H1 (cell line): ENCODE measurements at regions not wholly inside any gene's neighbourhood (a gene's known extent, or its start where the extent isn't known, plus 50 kb on each side); places are given as distances from the start of the nearest gene placed in this dataset.

Experiments used
- CTCF ChIA-PET: fragments of 300-600 bp; sonication (Branson Sonifier 250); formaldehyde crosslinking; loops from one replicate; lab custom pipeline; 2021; ENCODE audit not compliant: partially characterized antibody; lab: Charles Lee
- POLR2A ChIA-PET: fragments of 300-600 bp; sonication (Branson Sonifier 250); formaldehyde crosslinking; loops from one replicate; lab custom pipeline; 2021; ENCODE audit warnings: inconsistent platforms; ENCODE audit not compliant: partially characterized antibody; lab: Charles Lee
- DNase-seq, 2 experiments: peaks; one replicate each; pipeline versions ENCODE4 v3.0.0 to v3.0.0-alpha.2; 2010 to 2022; ENCODE audit warnings: low spot score in 2 of 2, low read depth in 1 of 2, mixed read lengths in 1 of 2
- FAIRE-seq: peaks from 2 replicates; lab custom pipeline; 2011; peaks lifted over from hg19 to GRCh38; lab: Jason Lieb, UNC
- H2AFZ ChIP-seq: 2 replicates; pipeline ENCODE4 v1.8.1; 2012; ENCODE audit warnings: low read length, inconsistent platforms
- H2AK5ac ChIP-seq: 2 replicates; pipeline ENCODE4 v1.6.1; 2013; ENCODE audit warnings: low read depth, low read length
- H2BK120ac ChIP-seq: replicated peaks from 2 replicates; pipeline ENCODE3; 2013; ENCODE audit warnings: low read depth, low read length, inconsistent platforms
- H2BK12ac ChIP-seq: 2 replicates; pipeline ENCODE4 v1.6.1; 2013; ENCODE audit warnings: low read depth, low read length
- H2BK15ac ChIP-seq: 2 replicates; pipeline ENCODE4 v1.6.1; 2013; ENCODE audit warnings: low read length
- H2BK20ac ChIP-seq: 2 replicates; pipeline ENCODE4 v1.6.1; 2013; ENCODE audit warnings: low read length
- H2BK5ac ChIP-seq: 2 replicates; pipeline ENCODE4 v1.6.1; 2013; ENCODE audit warnings: low read depth, low read length
- H3K14ac ChIP-seq: 2 replicates; pipeline ENCODE4 v1.6.1; 2013; ENCODE audit warnings: inconsistent platforms; ENCODE audit not compliant: insufficient read length
- H3K18ac ChIP-seq: 2 replicates; pipeline ENCODE4 v1.6.1; 2013; ENCODE audit warnings: low read length; ENCODE audit errors: extremely low read depth
- H3K23ac ChIP-seq: 2 replicates; pipeline ENCODE4 v1.6.1; 2013; ENCODE audit warnings: inconsistent platforms; ENCODE audit not compliant: insufficient read length
- H3K23me2 ChIP-seq: 2 replicates; pipeline ENCODE4 v1.6.1; 2013; ENCODE audit warnings: low read depth, low read length
- H3K27ac ChIP-seq: 2 replicates; pipeline ENCODE4 v1.6.1; 2011; ENCODE audit warnings: low read depth, low read length, inconsistent platforms
- H3K27me3 ChIP-seq, 4 experiments: replicated peaks in 1 of 4; 1 replicate in 1 of 4; 2 replicates in 3 of 4; pipeline versions ENCODE4 v1.6.1 to v1.8.1; 2011 to 2013; ENCODE audit warnings: low read length in 3 of 4, mild to moderate bottlenecking in 3 of 4, inconsistent platforms in 2 of 4, mixed read lengths in 2 of 4, moderate library complexity in 1 of 4; ENCODE audit not compliant: control insufficient read depth in 3 of 4, insufficient read depth in 3 of 4; ENCODE audit errors: extremely low read depth in 1 of 4
- H3K36me3 ChIP-seq, 4 experiments: 2 replicates each; pipeline versions ENCODE4 v1.6.1 to v1.8.1; 2011 to 2013; ENCODE audit warnings: mild to moderate bottlenecking in 4 of 4, low read length in 3 of 4, moderate library complexity in 2 of 4, control low read depth in 1 of 4, inconsistent platforms in 1 of 4; ENCODE audit not compliant: insufficient read depth in 4 of 4, control insufficient read depth in 2 of 4
- H3K4ac ChIP-seq: replicated peaks from 2 replicates; pipeline ENCODE3; 2013; ENCODE audit warnings: low read length, low read depth, mixed read lengths, inconsistent platforms; ENCODE audit not compliant: insufficient read length
- H3K4me1 ChIP-seq, 4 experiments: replicated peaks in 1 of 4; 1 replicate in 1 of 4; 2 replicates in 3 of 4; pipeline versions ENCODE4 v1.6.1 to v1.8.1; 2011 to 2013; ENCODE audit warnings: low read length in 3 of 4, inconsistent platforms in 2 of 4, mixed read lengths in 1 of 4; ENCODE audit not compliant: insufficient read depth in 4 of 4, control insufficient read depth in 3 of 4
- H3K4me2 ChIP-seq, 2 experiments: 2 replicates each; pipeline versions ENCODE4 v1.6.1 to v1.8.1; 2011 to 2013; ENCODE audit warnings: low read depth in 2 of 2, low read length in 2 of 2, control low read depth in 1 of 2, inconsistent platforms in 1 of 2, mild to moderate bottlenecking in 1 of 2; ENCODE audit not compliant: insufficient read depth in 1 of 2
- H3K4me3 ChIP-seq, 4 experiments: fragments of 200-600, 300-600 bp in 1 of 4; sonication (generic), shearing (Covaris generic), sonication (Bioruptor Twin) in 1 of 4; 2 replicates each; pipeline versions ENCODE4 v1.5.1 to v1.8.1; 2011 to 2016; ENCODE audit warnings: low read length in 4 of 4, low read depth in 3 of 4, control low read depth in 2 of 4, inconsistent platforms in 2 of 4, mild to moderate bottlenecking in 2 of 4, mixed read lengths in 1 of 4, moderate library complexity in 1 of 4; ENCODE audit not compliant: insufficient read depth in 2 of 4; ENCODE audit errors: extremely low read depth in 1 of 4
- H3K56ac ChIP-seq: replicated peaks from 2 replicates; pipeline ENCODE3; 2013; ENCODE audit warnings: low read depth, mild to moderate bottlenecking, mixed read lengths, low read length, inconsistent platforms; ENCODE audit not compliant: insufficient read length
- H3K79me1 ChIP-seq: 2 replicates; pipeline ENCODE4 v1.6.1; 2013; ENCODE audit warnings: low read depth, low read length, control low read depth
- H3K79me2 ChIP-seq, 2 experiments: 2 replicates each; pipeline versions ENCODE4 v1.6.1 to v1.8.1; 2012 to 2013; ENCODE audit warnings: low read length in 2 of 2, mild to moderate bottlenecking in 2 of 2, inconsistent platforms in 1 of 2; ENCODE audit not compliant: insufficient read depth in 2 of 2, control insufficient read depth in 1 of 2
- H3K9ac ChIP-seq, 4 experiments: replicated peaks in 1 of 4; 1 replicate in 1 of 4; 2 replicates in 3 of 4; pipeline versions ENCODE4 v1.6.1 to v1.8.1; 2011 to 2013; ENCODE audit warnings: low read depth in 3 of 4, low read length in 3 of 4, control low read depth in 2 of 4, mild to moderate bottlenecking in 2 of 4, moderate library complexity in 2 of 4, inconsistent platforms in 1 of 4; ENCODE audit errors: extremely low read depth in 1 of 4
- H3K9me3 ChIP-seq, 2 experiments: 2 replicates each; pipeline versions ENCODE4 v1.6.1 to v1.8.1; 2012 to 2013; ENCODE audit warnings: mild to moderate bottlenecking in 2 of 2, moderate library complexity in 2 of 2, control low read depth in 1 of 2, inconsistent platforms in 1 of 2, low read depth in 1 of 2, low read length in 1 of 2, mixed read lengths in 1 of 2; ENCODE audit not compliant: insufficient read depth in 2 of 2
- H4K20me1 ChIP-seq, 2 experiments: replicated peaks in 1 of 2; 2 replicates each; pipeline versions ENCODE3 to v1.8.1; 2011 to 2013; ENCODE audit warnings: inconsistent platforms in 2 of 2, low read length in 2 of 2, mild to moderate bottlenecking in 1 of 2; ENCODE audit not compliant: insufficient read depth in 2 of 2, control insufficient read depth in 1 of 2
- H4K5ac ChIP-seq: 2 replicates; pipeline ENCODE4 v1.6.1; 2013; ENCODE audit warnings: low read length, low read depth, mixed read lengths, inconsistent platforms; ENCODE audit not compliant: insufficient read length
- H4K8ac ChIP-seq: 2 replicates; pipeline ENCODE4 v1.8.0; 2013; ENCODE audit warnings: mild to moderate bottlenecking, moderate library complexity, low read length, inconsistent platforms; ENCODE audit not compliant: insufficient read depth; ENCODE audit errors: extremely low read depth
- H4K91ac ChIP-seq: replicated peaks from 2 replicates; pipeline ENCODE3; 2013; ENCODE audit warnings: low read length, mixed read lengths, inconsistent platforms; ENCODE audit not compliant: insufficient read length
- BRCA1 ChIP-seq: IDR thresholded peaks from 2 replicates; pipeline ENCODE4 v1.6.1; 2012; ENCODE audit warnings: low read depth, low read length, improper control_type of control experiment
- CBX5 ChIP-seq: fragments of 300-800, 300-1000 bp; sonication (generic); IDR thresholded peaks from 2 replicates; pipeline ENCODE4 v1.7.1; 2016; ENCODE audit warnings: antibody characterized with exemption, low read length, low read depth
- CHD1 ChIP-seq: IDR thresholded peaks from 2 replicates; pipeline ENCODE4 v1.6.1; 2012; ENCODE audit warnings: low read depth, low read length, improper control_type of control experiment
- CREB1 ChIP-seq: IDR thresholded peaks from 2 replicates; pipeline ENCODE4 v1.6.1; 2012; ENCODE audit warnings: inconsistent platforms
- CTBP2 ChIP-seq: IDR thresholded peaks from 2 replicates; pipeline ENCODE4 v1.7.0; 2011; ENCODE audit warnings: borderline replicate concordance, mild to moderate bottlenecking, moderate library complexity, mixed read lengths, low read length; ENCODE audit not compliant: insufficient read depth, insufficient read length
- HDAC6 ChIP-seq: IDR thresholded peaks from one replicate; pipeline ENCODE4 v1.7.1; 2012; ENCODE audit warnings: low read depth, mild to moderate bottlenecking, inconsistent platforms, low read length, moderate library complexity
- JUN ChIP-seq: IDR thresholded peaks from 2 replicates; pipeline ENCODE4 v1.6.1; 2011; ENCODE audit warnings: low read depth, mild to moderate bottlenecking, improper control_type of control experiment, low read length
- JUND ChIP-seq: IDR thresholded peaks from 2 replicates; pipeline ENCODE4 v1.6.1; 2011; ENCODE audit warnings: mild to moderate bottlenecking, improper control_type of control experiment, low read length
- MAFK ChIP-seq: IDR thresholded peaks from 2 replicates; pipeline ENCODE4 v1.6.1; 2012; ENCODE audit warnings: low read depth, mild to moderate bottlenecking, improper control_type of control experiment, low read length
- PHF8 ChIP-seq: fragments of 200-600 bp; sonication (generic); conservative IDR thresholded peaks from 2 replicates; pipeline ENCODE4 v1.7.1; 2012; ENCODE audit warnings: low read depth, mild to moderate bottlenecking, inconsistent platforms, low read length, moderate library complexity
- TAF7 ChIP-seq: optimal IDR thresholded peaks from 2 replicates; pipeline ENCODE3; 2011; ENCODE audit warnings: low read depth, mild to moderate bottlenecking, inconsistent platforms, low read length, moderate library complexity, borderline replicate concordance
- WGBS, 2 experiments: shearing (Covaris generic) in 1 of 2; methylation state at CpG; one replicate each; pipeline versions ENCODE4 v1.1.6 to v1.1.7; 2013 to 2015; ENCODE audit warnings: low lambda C conversion rate in 2 of 2, mixed read lengths in 2 of 2, inconsistent platforms in 1 of 2, low coverage in 1 of 2, missing lambda C conversion rate in 1 of 2; ENCODE audit not compliant: insufficient replicate concordance in 2 of 2, insufficient coverage in 1 of 2, insufficient read length in 1 of 2; ENCODE audit errors: extremely low coverage in 1 of 2, missing lambda C conversion rate in 1 of 2; 5-methylcytosine and 5-hydroxymethylcytosine counted together
- TF ChIP-seq, protein P1 (sequence below): IDR thresholded peaks from 2 replicates; pipeline ENCODE4 v1.6.1; 2011; ENCODE audit warnings: low read depth, mild to moderate bottlenecking, low read length; ENCODE audit not compliant: insufficient read depth
- TF ChIP-seq, protein P2 (sequence below): IDR thresholded peaks from 2 replicates; pipeline ENCODE4 v1.6.1; 2012; ENCODE audit warnings: inconsistent platforms

DNA sequence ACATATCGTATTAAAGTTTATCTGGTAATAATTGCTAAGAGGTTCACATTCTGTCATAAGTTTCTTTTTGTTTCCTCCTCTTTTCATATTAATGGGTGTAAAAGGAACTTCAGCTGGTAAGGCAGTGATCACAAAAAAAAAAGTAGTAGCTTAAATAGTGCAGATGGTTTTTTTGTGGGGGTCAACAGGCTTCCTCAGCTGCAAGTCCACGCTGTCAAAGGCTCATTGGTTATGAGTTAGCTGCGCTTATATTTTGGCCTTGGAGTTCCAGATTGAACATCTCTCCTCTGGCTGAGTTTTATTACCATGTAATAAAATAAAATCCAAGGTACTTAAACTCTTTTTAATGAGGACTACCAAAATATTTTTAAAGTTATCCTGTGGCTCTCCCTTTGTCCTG, 277.0 kb upstream of the ZEB2 start:
- Histone ChIP-seq H3K79me2 (no peaks in the 10 kb centered on the region), H2BK120ac (no peak overlapping the region), H3K27me3 (peaks cover 0 to 1% (median 0%) of the 10 kb centered on the region in 4 experiments; a peak in 1 of 7 replicates), H3K36me3 (no peaks in the 10 kb centered on the region), H2AFZ (no peak overlapping the region), H2BK5ac (no peak overlapping the region), H3K9me3 (no peaks in the 10 kb centered on the region), H3K4me2 (no peak overlapping the region), H2BK12ac (no peak overlapping the region), H3K56ac (no peak overlapping the region), H3K27ac (no peak overlapping the region), H3K4me1 (no peaks in the 10 kb centered on the region), H3K9ac (no peak overlapping the region), H3K4me3 (no peak overlapping the region), H3K14ac (no peak overlapping the region), H3K23me2 (no peaks in the 10 kb centered on the region), H4K91ac (no peak overlapping the region), H3K4ac (no peak overlapping the region), H3K79me1 (no peaks in the 10 kb centered on the region), H3K23ac (no peak overlapping the region), H2BK15ac (no peak overlapping the region), H3K18ac (no peak overlapping the region), H4K5ac (no peak overlapping the region), H2AK5ac (no peak overlapping the region), H4K8ac (no peak overlapping the region), H4K20me1 (no peaks in the 10 kb centered on the region), H2BK20ac (no peak overlapping the region)
- FAIRE-seq (no peak), DNase-seq (no peak)
- POLR2A ChIA-PET: no interaction called here
- 87% methylated on average over 3 of the region's 3 CpGs; no CpG with 5 or more reads in 1 of the 2 experiments for WGBS, 2 experiments
- CTCF ChIA-PET: interaction anchor here (0.7 kb wide), 1 partner anchor 333 kb away, joined by 6 read pairs; no protein-coding TSS in a partner anchor
- TF ChIP-seq JUND (no peak), TAF7 (no peak), HDAC6 (no peak), CHD1 (no peak), CBX5 (no peak), BRCA1 (no peak), MAFK (no peak), CREB1 (no peak), JUN (no peak), PHF8 (no peak), CTBP2 (no peak)
- TF ChIP-seq, protein P1, sequence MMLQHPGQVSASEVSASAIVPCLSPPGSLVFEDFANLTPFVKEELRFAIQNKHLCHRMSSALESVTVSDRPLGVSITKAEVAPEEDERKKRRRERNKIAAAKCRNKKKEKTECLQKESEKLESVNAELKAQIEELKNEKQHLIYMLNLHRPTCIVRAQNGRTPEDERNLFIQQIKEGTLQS: no peak
- TF ChIP-seq, protein P2, sequence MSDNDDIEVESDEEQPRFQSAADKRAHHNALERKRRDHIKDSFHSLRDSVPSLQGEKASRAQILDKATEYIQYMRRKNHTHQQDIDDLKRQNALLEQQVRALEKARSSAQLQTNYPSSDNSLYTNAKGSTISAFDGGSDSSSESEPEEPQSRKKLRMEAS: no peak
